Lower leg skin (tissue), 3 donors: ENCODE measurements at regions not wholly inside any gene's neighbourhood (a gene's known extent, or its start where the extent isn't known, plus 50 kb on each side); places are given as distances from the start of the nearest gene placed in this dataset.

Experiments used
- CTCF ChIP-seq, 3 donors: fragments of 450-650 bp; IDR thresholded peaks; one replicate each; pipeline ENCODE4 v1.5.1; 2016; ENCODE audit warnings: antibody characterized with exemption in 3 of 3, mild to moderate bottlenecking in 3 of 3, moderate library complexity in 2 of 3
- POLR2A ChIP-seq, 2 donors: fragments of 450-650 bp; IDR thresholded peaks; one replicate each; pipeline ENCODE4 v1.6.1; 2016 to 2017; ENCODE audit warnings: antibody characterized with exemption in 2 of 2, mild to moderate bottlenecking in 1 of 2, moderate library complexity in 1 of 2

- TF ChIP-seq CTCF (IDR thresholded peaks at IDR 0.05) (no peak), POLR2A (IDR thresholded peaks at IDR 0.05) (no peak)
Measured at GRCh38 chr13:79648191-79648590, 167.2 kb downstream of the NDFIP2 start.
